C4-2B (cell line): ENCODE measurements at regions not wholly inside any gene's neighbourhood (a gene's known extent, or its start where the extent isn't known, plus 50 kb on each side); places are given as distances from the start of the nearest gene placed in this dataset.
"Not testable (repeated sequence)": the region's sequence is repeated elsewhere in the genome, so short reads cannot be mapped to it uniquely, and the experiment has no call there.

Experiments used
- H3K27ac ChIP-seq: fragments of 450-650 bp; 2 replicates; pipeline ENCODE4 v1.5.1; 2017
- ZFX ChIP-seq: fragments of 450-650 bp; IDR thresholded peaks from 2 replicates; pipeline ENCODE4 v1.6.1; 2017
- TF ChIP-seq, protein P1 (sequence below): fragments of 450-650 bp; conservative IDR thresholded peaks from 2 replicates; pipeline ENCODE4 v1.5.1; 2017; ENCODE audit warnings: mild to moderate bottlenecking

DNA sequence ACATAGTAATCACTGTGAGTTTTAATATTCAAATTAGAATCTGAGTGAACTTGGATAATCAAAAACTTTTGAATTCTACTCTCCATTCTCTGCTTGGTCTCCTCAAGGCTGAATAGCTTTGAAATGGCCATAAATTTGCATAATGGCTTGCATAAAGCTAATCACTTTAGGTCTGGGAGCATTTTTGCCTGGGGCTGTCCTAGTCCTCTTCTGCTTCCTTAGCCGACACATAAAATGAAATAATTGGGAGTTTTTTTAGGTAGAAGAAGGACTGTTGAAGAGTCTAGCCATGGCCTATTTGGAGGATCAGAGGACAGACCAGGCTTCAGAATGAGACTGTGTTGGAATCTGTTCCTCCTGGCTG is 91.4 kb upstream of the EEF2KMT start:
- TF ChIP-seq, protein P1, sequence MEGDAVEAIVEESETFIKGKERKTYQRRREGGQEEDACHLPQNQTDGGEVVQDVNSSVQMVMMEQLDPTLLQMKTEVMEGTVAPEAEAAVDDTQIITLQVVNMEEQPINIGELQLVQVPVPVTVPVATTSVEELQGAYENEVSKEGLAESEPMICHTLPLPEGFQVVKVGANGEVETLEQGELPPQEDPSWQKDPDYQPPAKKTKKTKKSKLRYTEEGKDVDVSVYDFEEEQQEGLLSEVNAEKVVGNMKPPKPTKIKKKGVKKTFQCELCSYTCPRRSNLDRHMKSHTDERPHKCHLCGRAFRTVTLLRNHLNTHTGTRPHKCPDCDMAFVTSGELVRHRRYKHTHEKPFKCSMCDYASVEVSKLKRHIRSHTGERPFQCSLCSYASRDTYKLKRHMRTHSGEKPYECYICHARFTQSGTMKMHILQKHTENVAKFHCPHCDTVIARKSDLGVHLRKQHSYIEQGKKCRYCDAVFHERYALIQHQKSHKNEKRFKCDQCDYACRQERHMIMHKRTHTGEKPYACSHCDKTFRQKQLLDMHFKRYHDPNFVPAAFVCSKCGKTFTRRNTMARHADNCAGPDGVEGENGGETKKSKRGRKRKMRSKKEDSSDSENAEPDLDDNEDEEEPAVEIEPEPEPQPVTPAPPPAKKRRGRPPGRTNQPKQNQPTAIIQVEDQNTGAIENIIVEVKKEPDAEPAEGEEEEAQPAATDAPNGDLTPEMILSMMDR = no peak
- no peak for TF ChIP-seq ZFX
- no peak overlapping the region for H3K27ac ChIP-seq

DNA sequence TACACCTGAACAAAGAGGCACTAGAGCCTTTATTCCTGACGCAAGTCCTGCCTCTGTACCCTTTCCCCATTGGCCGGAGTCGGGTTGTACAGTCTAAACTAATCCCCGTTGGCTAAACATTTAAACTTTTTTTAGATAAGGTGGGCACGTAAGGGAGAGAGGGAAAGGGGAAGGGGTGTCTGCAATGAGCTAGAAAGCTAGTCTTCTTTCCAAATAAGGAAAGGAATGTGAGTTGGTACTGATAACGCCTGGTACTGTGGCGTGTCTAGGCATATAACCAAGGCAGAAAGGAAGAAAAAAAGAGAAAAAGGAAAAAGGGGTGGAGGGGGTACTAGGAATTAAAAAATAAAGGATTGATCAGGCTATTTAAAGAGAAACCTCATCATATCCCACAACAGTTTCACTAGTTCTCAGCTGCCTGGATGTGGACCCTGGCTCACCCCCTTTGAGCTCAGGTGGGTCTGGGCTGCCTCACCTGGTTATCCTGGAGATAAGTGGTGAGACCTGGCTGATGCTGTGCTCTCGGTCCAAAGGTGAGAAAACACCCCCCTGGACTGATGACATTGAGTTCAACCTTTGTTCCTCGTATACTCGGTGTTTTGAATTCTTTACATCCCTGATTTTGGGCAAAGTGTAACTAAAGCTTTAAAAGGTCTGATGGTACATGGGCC is 90.9 kb upstream of the EEF2KMT start:
- TF ChIP-seq ZFX = no peak
- TF ChIP-seq, protein P1 = no peak
- H3K27ac ChIP-seq = no peak overlapping the region

DNA sequence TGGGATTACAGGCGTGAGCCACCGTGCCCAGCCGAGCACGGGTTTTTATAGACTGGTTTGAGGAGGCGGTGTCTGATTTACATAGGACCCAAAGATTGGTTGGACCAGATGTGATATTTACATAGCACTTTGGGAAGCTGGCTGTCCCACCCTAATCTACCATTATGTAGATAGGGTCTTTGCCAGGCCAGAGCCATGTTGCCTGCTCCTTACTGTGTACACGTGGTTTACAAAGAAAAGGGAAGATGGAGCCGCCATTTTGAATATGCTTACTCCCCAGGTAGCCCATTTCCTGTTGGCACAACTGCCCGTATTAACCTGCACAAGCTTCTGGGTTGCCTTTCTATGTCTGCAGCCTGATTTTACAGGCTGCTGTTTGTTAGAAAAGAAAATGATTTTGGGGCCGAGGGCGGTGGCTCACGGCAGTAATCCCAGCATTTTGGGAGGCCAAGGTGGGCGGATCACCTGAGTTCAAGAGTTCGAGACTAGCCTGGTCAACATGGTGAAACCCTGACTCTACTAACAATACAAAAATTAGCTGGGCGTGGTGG is 89.9 kb upstream of the EEF2KMT start:
- H3K27ac ChIP-seq = no peak overlapping the region
- TF ChIP-seq, protein P1 = no peak
- TF ChIP-seq ZFX = no peak

DNA sequence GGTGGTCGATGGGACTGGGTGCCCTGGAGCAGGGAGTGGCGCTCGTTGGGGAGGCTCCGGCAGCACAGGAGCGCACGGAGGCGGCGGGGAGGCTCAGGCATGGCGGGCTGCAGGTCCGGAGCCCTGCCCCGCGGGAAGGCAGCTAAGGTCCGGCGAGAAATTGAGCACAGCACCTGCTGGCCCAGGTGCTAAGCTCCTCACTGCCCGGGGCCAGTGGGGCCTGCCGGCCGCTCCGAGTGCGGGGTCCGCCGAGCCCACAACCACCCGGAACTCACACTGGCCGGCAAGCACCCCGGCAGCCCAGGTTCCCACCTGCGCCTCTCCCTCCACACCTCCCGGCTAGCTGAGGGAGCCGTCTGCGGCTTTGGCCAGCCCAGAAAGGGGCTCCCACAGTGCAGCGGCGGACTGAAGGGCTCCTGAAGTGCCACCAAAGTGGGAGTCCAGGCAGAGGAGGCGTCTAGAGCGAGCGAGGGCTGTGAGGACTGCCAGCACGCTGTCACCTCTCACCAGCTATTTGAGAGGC is 88.8 kb upstream of the EEF2KMT start:
- TF ChIP-seq ZFX = no peak
- TF ChIP-seq, protein P1 = no peak
- H3K27ac ChIP-seq = no peak overlapping the region

DNA sequence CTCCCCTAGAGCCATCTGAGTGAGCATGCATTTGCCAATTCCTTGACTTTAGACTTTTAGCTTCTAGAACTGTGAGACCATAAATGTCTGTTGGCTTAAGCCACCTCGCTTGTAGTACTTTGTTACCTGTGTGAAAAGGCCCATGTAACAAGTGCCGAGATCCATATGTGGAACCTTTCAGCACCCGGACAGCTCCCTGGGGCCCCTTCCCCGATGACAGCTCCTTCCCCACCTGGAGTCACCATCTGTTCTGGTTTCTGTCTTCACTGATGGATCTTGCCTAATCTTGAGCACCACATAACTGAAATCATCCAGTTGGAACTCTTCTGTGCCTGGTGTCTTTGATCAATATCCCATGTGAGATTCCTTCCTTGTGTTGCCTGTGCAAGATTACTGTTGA is 78.9 kb upstream of the EEF2KMT start:
- no peak for TF ChIP-seq ZFX
- TF ChIP-seq, protein P1 = no peak

DNA sequence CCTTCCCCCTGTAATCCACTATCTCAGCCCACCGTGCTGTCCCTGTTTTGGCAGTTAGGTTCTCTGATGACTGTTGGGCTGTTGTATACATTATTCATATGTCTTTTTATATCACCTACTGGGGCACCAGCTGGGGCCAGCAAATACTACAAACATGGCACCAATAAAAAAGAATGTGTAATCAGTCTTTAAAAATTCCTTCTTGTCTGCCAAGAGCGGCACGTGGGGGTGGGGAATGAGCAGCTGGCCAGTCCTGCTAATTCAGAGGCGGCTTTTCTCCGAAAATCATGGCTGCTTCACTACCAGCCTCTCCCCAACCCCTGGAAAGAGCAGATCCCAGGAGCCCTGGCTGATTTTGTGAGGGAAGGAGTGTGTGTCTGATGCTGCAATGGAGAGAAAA is 77.7 kb upstream of the EEF2KMT start:
- TF ChIP-seq, protein P1 = no peak
- no peak for TF ChIP-seq ZFX

More for the DNA sequence above, 78.9 kb upstream of the EEF2KMT start:
- no peak overlapping the region for H3K27ac ChIP-seq

DNA sequence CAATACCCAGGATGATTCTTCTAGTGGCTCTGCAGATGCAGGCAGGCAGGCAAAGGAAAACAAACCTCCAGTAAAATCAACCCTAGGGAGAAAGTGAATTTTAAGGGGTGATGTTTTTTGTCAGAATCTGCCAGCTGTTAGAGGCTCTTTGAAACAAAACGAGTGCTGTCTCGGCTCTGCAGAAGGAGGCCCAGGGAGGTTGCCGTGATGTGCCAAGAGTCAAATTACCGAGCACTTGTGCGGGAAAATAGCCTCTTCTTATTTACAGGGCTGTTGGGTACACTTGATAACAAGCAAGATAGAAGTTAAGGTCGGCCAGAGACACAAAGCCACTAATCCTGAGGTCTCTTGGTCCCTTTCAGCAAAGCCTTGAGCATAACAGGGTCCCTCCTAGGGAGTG is 68.9 kb upstream of the EEF2KMT start:
- no peak overlapping the region for H3K27ac ChIP-seq
- TF ChIP-seq, protein P1 = no peak
- no peak for TF ChIP-seq ZFX

More for the DNA sequence above, 77.7 kb upstream of the EEF2KMT start:
- H3K27ac ChIP-seq = no peak overlapping the region

DNA sequence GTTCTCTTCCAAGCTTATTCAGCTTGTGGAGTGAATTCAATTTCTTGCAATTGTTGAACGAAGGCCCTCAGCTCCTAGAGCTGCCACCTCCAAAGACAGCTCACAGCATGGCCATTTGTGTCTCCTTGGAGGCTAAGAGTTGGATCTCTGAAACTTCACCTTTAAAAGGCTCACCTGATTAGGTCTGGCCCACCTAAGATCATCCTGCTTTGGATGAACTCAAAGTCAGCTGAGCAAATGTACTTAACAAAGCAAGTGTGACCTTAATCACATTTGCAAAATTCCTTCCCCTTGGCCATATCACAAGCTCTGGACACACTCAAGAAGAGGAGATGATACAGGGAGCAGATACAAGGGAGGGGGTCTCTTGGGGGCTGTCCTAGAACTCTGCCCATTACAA is 67.8 kb upstream of the EEF2KMT start:
- H3K27ac ChIP-seq = not testable (repeated sequence)

DNA sequence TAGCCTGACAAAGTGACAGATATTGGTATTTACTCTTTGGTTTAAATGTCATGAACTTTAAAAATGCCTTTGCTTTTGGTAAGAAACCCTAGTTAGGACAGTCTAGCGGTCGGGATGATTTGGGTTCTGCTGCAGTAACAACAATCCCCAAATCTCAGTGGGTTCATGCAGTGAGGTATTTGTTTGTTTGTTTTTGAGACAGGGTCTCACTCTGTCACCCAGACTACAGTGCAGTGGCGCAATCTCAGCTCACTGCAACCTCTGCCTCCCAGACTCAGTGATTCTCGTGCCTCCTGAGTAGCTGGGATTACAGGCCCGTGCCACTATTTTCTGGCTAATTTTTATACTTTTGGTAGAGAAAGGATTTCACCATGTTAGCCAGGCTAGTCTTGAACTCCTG is 65.2 kb upstream of the EEF2KMT start:
- H3K27ac ChIP-seq = not testable (repeated sequence)

DNA sequence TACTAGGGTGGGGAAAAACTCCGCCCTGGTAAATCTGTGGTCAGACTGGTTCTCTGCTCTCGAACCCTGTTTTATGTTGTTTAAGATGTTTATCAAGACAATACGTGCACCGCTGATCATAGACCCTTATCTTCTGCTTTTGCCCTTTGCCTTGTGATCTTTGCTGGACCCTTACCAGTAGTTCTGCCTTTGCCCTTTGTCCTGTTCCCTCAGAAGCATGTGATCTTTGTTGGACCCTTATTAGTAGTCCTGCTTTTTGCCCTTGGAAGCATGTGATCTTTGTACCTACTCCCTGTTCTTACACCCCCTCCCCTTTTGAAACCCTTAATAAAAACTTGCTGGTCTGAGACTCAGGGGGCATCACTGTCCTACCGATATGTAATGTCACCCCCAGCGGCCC is 64.3 kb upstream of the EEF2KMT start:
- not testable (repeated sequence) for H3K27ac ChIP-seq

DNA sequence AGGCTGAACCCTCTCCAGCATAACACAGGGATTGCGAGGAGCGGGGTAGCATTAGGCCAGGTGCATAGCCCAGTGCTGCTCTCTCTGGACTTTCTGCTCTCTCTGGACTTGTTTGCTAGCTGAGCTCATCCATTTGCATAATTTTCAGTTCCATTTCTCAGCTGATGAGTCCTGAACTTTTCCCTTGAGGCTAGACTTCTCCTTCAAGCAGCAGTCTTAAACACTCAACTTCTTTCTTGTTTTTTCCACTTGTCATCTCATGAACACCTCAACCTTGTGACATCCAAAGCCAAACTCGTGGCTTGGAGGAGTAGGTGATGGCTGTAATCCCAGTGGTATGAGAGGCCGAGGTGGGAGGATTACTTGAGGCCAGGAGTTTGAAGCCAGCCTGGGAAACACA is 62.4 kb upstream of the EEF2KMT start:
- not testable (repeated sequence) for H3K27ac ChIP-seq

DNA sequence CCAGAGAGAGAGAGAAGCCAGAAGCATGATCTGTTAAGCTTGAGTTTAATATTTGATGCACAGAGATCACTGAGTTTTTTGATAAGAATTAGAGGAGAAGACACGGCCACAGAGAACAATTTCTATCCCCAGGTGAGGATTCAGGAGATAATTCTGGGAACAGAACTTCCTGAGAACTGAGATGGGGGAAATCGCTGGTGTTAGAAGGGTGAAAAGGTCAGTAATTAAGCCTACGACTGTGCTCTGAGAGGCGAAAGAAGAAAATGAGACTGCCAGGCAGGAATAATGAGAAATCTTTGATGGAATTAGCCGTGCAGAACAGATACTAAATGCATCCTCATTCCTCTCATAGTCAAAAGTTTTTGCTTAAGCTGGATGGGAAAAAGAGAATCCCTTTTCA is 61.9 kb upstream of the EEF2KMT start:
- not testable (repeated sequence) for H3K27ac ChIP-seq
